MM.1S (cell line): ENCODE measurements at regions not wholly inside any gene's neighbourhood (a gene's known extent, or its start where the extent isn't known, plus 50 kb on each side); places are given as distances from the start of the nearest gene placed in this dataset.

Experiments used
- DNase-seq: peaks from one replicate; pipeline ENCODE4 v3.0.0-alpha.2; 2015
- H2AFZ ChIP-seq: fragments of 300-600 bp; sonication (generic); 2 replicates; pipeline ENCODE4 v1.6.0; 2016; ENCODE audit warnings: antibody characterized with exemption, low read length
- H3F3A ChIP-seq: fragments of 300-600 bp; sonication (generic); 2 replicates; pipeline ENCODE4 v1.6.1; 2016; ENCODE audit warnings: mild to moderate bottlenecking, antibody characterized with exemption, low read length, moderate library complexity, mixed read lengths; ENCODE audit not compliant: insufficient read depth
- H3K27ac ChIP-seq: fragments of 300-600 bp; sonication (generic); 2 replicates; pipeline ENCODE4 v1.5.1; 2016; ENCODE audit warnings: mild to moderate bottlenecking, low read length
- H3K27me3 ChIP-seq: fragments of 300-600 bp; sonication (generic); replicated peaks from 2 replicates; pipeline ENCODE4 v1.6.0; 2016; ENCODE audit warnings: low read length; ENCODE audit not compliant: insufficient read depth
- H3K36me3 ChIP-seq: fragments of 300-600 bp; sonication (generic); replicated peaks from 2 replicates; pipeline ENCODE4 v1.6.1; 2016; ENCODE audit warnings: mild to moderate bottlenecking, low read length, mixed read lengths; ENCODE audit not compliant: insufficient read depth
- H3K4me1 ChIP-seq: fragments of 300-600 bp; sonication (generic); 2 replicates; pipeline ENCODE4 v1.6.1; 2016; ENCODE audit warnings: low read length, mixed read lengths
- H3K4me2 ChIP-seq: fragments of 300-600 bp; sonication (generic); 2 replicates; pipeline ENCODE4 v1.6.0; 2016; ENCODE audit warnings: low read depth, low read length
- H3K4me3 ChIP-seq: fragments of 300-600 bp; sonication (generic); 2 replicates; pipeline ENCODE4 v1.5.1; 2016; ENCODE audit warnings: low read length, mixed read lengths
- H3K79me2 ChIP-seq: fragments of 300-600 bp; sonication (generic); 2 replicates; pipeline ENCODE4 v1.6.1; 2016; ENCODE audit warnings: mixed run types, low read length, mixed read lengths
- H3K9ac ChIP-seq: fragments of 300-600 bp; sonication (generic); 2 replicates; pipeline ENCODE4 v1.6.1; 2016; ENCODE audit warnings: low read length, mixed read lengths
- H3K9me2 ChIP-seq: fragments of 300-600 bp; sonication (generic); replicated peaks from 2 replicates; pipeline ENCODE4 v1.6.1; 2016; ENCODE audit warnings: mild to moderate bottlenecking, low read length, mixed read lengths; ENCODE audit not compliant: insufficient read depth
- H3K9me3 ChIP-seq: fragments of 300-600 bp; sonication (generic); replicated peaks from 2 replicates; pipeline ENCODE4 v1.6.1; 2016; ENCODE audit warnings: mild to moderate bottlenecking, low read length, mixed read lengths; ENCODE audit not compliant: insufficient read depth
- H4K20me1 ChIP-seq: fragments of 300-600 bp; sonication (generic); 2 replicates; pipeline ENCODE4 v1.6.1; 2016; ENCODE audit warnings: mild to moderate bottlenecking, low read length, moderate library complexity, mixed read lengths; ENCODE audit not compliant: insufficient read depth
- CTCF ChIP-seq: fragments of 300-600 bp; sonication (generic); IDR thresholded peaks from 2 replicates; pipeline ENCODE4 v1.5.1; 2016; ENCODE audit warnings: antibody characterized with exemption, low read length, mixed read lengths
- EZH2 ChIP-seq: fragments of 300-600 bp; sonication (generic); optimal IDR thresholded peaks from 2 replicates; pipeline ENCODE3; 2017; ENCODE audit warnings: low read depth, mild to moderate bottlenecking, antibody characterized with exemption, low read length, mixed read lengths
- EZH2phosphoT487 ChIP-seq: fragments of 300-600 bp; sonication (generic); IDR thresholded peaks from 2 replicates; pipeline ENCODE4 v1.6.1; 2018; ENCODE audit warnings: antibody characterized with exemption, low read length

- Histone ChIP-seq H3F3A (no peaks in the 10 kb centered on the region), H3K27ac (no peak overlapping the region), H2AFZ (no peak overlapping the region), H3K4me1 (no peaks in the 10 kb centered on the region), H3K4me3 (no peak overlapping the region), H3K79me2 (no peaks in the 10 kb centered on the region), H3K36me3 (no peaks in the 10 kb centered on the region), H3K9me2 (no peaks in the 10 kb centered on the region), H3K9ac (no peak overlapping the region), H3K4me2 (no peak overlapping the region), H3K27me3 (no peaks in the 10 kb centered on the region), H3K9me3 (no peaks in the 10 kb centered on the region), H4K20me1 (no peaks in the 10 kb centered on the region)
- TF ChIP-seq CTCF (no peak), EZH2 (no peak), EZH2phosphoT487 (no peak)
- no peak for DNase-seq
These were observed 189.1 kb upstream of the INHBA start for GRCh38 chr7:41891950-41892349.

DNA sequence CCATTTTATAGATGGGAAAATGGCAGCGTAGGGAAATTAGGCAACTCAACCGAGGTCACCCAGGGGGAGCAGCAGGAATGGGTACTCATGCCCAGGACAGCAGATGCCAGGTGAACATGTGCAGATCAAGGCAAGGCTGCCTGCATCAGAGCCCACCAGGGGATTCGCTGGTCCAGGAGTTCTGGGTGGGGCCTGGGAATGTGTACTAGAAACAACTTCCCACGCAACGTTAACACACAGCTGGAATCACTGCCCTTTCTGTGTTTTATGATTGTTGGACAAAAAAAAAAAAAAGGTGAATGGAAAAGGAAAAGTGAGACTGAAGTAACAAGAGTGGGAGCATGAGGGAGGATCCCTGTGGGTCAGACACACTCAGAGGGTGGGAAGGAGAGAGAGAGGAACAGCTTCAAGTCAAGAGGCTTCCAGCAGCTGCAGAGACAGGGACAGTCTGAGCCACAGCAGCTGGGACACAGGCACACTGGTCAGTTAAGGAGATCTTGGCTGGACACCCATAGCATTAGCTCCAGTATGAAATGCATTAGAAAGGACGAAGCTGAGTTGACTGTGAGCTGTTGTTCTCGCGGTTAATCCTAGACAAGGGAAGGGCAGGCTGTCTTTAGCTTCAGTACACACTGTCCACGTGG lies 187.9 kb upstream of the INHBA start:
- Histone ChIP-seq H3K27ac (no peak overlapping the region), H4K20me1 (no peaks in the 10 kb centered on the region), H3K36me3 (no peaks in the 10 kb centered on the region), H3K9me2 (no peaks in the 10 kb centered on the region), H3K4me3 (no peak overlapping the region), H3K79me2 (no peaks in the 10 kb centered on the region), H3K9ac (no peak overlapping the region), H3K4me2 (no peak overlapping the region), H3K9me3 (no peaks in the 10 kb centered on the region), H3F3A (no peaks in the 10 kb centered on the region), H3K27me3 (no peaks in the 10 kb centered on the region), H2AFZ (no peak overlapping the region), H3K4me1 (no peaks in the 10 kb centered on the region)
- TF ChIP-seq EZH2phosphoT487 (no peak), CTCF (no peak), EZH2 (no peak)
- no peak for DNase-seq

- no peak overlapping the region for H3K27ac ChIP-seq
- no peaks in the 10 kb centered on the region for H4K20me1 ChIP-seq
- H3K4me1 ChIP-seq = no peaks in the 10 kb centered on the region
- H3K9me2 ChIP-seq = no peaks in the 10 kb centered on the region
- TF ChIP-seq EZH2 (no peak), CTCF (no peak), EZH2phosphoT487 (no peak)
- no peak for DNase-seq
- H2AFZ ChIP-seq = no peak overlapping the region
- H3F3A ChIP-seq = no peaks in the 10 kb centered on the region
- H3K9me3 ChIP-seq = no peaks in the 10 kb centered on the region
- no peak overlapping the region for H3K4me2 ChIP-seq
- no peaks in the 10 kb centered on the region for H3K36me3 ChIP-seq
- H3K9ac ChIP-seq = no peak overlapping the region
- H3K27me3 ChIP-seq = no peaks in the 10 kb centered on the region
- no peaks in the 10 kb centered on the region for H3K79me2 ChIP-seq
- H3K4me3 ChIP-seq = no peak overlapping the region
These were observed 186.6 kb upstream of the INHBA start for GRCh38 chr7:41889472-41889871.
